Frontal cortex (tissue), 3 donors: ENCODE measurements at regions not wholly inside any gene's neighbourhood (a gene's known extent, or its start where the extent isn't known, plus 50 kb on each side); places are given as distances from the start of the nearest gene placed in this dataset.
"Not testable (repeated sequence)": the region's sequence is repeated elsewhere in the genome, so short reads cannot be mapped to it uniquely, and the experiment has no call there.

Source experiments
- DNase-seq, 2 donors: peaks; one replicate each; pipeline ENCODE4 v3.0.0; 2012; ENCODE audit warnings: low spot score in 2 of 2
- FAIRE-seq: peaks from 2 replicates; lab custom pipeline; 2012; peaks lifted over from hg19 to GRCh38; lab: Jason Lieb, UNC
- donor health status: control.
- donor health status: control.
- donor health status: control.

DNA sequence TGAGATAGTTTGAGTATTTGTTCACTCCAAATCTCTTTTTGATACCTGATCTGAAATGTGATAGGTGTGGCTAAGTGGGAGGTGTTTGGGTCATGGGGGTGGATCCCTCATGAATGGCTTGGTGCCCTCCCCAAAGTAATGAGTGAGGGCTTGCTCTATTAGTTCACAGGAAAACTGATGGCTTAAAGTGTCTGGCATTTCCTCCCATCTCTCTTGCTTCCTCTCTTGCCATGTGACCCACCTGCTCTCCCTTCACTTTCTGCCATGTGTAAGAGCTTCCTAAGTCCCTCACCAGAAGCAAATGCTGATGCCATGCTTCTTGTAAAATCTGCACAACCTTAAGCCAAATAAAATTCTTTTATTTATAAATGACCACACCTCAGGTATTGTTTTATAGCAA lies 61.1 kb downstream of the MAD2L1 start:
- FAIRE-seq, result no peak
- DNase-seq, result no peak

DNA sequence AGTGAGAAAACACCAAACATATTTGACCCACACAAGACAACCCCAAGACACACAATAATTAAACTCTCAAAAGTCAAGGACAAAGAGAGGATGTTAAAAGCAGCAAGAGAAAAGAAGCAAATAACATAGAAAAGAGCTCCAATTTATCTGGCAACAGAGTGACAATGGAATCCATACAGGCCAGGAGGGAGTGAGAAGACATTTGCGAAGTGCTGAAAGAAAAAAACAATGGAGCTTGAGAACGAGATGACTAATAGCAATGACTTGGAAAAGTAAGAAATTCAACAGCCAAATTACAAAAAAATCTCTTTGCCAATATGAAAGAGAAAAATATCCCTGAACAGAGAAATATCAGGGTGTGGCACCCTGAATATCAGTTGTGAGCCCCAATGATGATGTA lies 61.6 kb downstream of the MAD2L1 start:
- DNase-seq, result no peak

DNA sequence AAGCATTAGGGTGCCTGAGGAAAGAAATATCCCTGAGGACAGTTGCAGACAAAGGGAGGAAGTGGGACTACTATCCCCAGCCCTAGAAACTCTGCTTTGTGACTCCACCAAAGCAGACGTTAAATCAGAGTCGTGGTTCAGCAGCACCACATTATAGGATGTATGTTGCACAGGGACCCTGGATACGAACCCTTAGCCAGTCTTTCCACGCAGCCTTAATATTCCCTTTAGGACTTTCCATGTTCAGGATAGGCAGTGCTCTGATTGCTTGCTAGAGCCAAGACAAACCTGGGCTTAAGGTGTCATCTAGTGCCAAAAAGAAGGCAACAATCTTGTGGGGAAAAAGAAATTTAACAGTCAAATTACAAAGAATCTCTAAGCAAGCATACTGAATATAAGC lies 62.6 kb downstream of the MAD2L1 start:
- DNase-seq (no peak), FAIRE-seq (no peak)

More for the DNA sequence above, 61.6 kb downstream of the MAD2L1 start:
- no peak for FAIRE-seq

- FAIRE-seq, result no peak
- DNase-seq, result no peak
Observed at GRCh38 chr4:120003193-120003592, 63.5 kb downstream of the MAD2L1 start.

DNA sequence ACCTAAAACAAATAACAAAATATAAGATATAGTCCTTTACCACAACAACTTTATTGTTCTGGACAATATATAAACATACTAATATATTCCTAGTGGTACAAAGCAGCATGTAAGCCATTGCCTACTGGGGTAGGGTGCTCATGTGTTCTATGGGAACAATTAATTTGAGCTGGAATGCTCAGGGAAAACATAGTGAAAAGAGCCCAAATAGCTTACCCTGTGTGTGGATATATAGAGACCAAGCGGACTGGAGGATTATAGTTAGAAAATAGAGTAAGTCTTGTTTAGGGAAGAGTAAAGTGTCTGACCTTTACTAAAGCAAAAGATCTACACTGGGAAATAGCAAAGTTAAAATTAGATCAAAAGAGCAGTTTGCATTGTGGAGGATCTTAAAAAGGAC lies 64.8 kb downstream of the MAD2L1 start:
- FAIRE-seq (no peak), DNase-seq (no peak)

DNA sequence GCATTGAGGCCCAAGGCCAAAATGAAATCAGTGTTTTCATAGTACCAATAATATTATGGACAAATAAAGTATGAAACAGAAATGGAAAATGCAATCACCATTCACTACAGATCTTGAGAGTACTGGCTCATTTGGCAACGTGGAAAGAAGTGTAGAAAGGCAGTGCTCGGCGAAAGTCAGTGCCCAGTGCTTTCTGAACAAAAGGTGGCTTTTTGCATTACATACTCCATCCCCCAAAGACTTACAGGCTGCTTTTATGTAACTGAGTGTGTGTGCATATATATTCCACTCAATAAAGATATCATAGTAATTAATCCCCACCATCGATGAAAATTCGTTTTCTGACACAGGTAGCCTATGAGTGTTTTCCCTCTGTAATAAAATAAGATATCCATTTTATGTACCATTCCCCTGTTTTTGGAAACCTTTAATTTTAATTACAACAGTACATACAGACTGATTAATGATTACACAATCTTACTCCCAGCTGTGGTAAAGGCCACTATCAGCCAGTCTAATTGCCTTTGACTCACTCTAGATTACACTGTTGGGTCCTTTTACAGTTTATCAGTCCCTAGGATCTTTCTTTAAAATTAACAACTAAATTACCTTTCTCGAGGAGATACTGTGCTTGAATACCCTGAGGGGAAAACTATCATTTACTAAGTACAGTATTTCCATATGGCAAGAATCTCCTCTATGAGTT lies 65.9 kb downstream of the MAD2L1 start:
- DNase-seq (no peak), FAIRE-seq (no peak)

GRCh38 chr4:119996024-119996423 lies 70.6 kb downstream of the MAD2L1 start:
- DNase-seq, FAIRE-seq: not testable (repeated sequence)

GRCh38 chr4:119984996-119985395 lies 81.7 kb downstream of the MAD2L1 start:
- DNase-seq (no peak), FAIRE-seq (no peak)

DNA sequence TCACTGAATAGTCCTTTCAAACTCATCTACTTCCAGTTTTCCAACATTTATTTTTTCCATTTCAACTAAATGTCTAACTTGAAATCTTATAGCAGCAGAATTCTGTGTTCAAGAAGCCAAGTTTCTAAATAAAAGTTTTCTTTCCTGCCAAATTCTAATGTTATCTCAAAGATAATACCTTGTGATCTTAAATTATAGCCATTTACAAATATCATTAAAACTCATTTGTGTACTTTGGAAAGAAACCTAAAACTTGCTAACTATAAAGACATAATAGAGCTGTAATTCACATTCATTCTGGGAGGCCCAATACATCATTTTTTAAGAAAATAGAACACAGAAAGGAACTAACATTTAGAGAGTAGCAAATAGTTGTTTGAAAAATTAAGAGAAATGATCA lies 83.9 kb downstream of the MAD2L1 start:
- DNase-seq (no peak), FAIRE-seq (peak; percentile 33)

- no peak for FAIRE-seq
Observed at GRCh38 chr4:119980456-119980855, 86.2 kb downstream of the MAD2L1 start.

DNA sequence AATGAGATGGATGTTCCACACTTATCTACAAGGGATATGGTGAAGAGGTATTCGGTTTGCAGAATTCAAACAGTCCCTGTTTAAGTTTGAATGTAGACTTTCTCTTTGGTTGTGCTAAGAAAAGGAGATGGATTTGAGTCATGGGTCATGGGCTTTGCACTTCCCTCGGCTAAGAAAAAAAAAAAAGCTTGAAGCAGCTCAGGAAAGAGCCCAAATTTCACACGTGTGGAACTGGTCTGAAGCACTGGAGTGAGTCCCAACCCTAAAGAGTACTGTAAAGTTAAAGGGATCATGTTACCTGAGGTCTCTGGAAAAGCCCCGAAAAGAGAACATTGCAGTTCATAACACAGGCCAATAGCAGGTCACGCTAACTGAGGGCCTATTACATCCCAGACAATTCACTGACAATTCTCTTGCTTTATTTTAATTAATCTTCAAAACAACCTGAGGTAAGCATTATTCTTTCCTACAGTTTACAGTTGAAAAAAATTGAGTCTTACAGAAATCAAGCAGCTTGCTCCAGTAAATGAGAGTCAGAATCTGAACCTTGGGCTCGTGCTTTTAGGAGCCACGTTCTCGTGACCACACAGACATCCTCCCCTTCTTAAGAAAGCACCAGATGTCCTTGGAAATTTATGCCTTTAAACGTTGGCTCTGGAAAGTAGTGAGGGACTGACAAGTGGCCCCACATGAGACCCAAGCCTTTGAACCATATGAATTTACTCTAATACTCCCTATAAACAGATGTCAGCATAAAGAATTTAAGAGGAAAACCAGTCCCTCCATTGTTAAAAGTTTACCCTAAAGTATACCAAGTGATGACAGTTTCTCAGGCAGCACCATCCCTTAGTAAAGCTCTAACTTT lies 89.3 kb downstream of the MAD2L1 start:
- FAIRE-seq (no peak), DNase-seq (no peak)

More at GRCh38 chr4:119980456-119980855, 86.2 kb downstream of the MAD2L1 start:
- DNase-seq, result no peak

- FAIRE-seq, result no peak
- no peak for DNase-seq
Observed at GRCh38 chr4:119971431-119972084, 95.1 kb downstream of the MAD2L1 start.

- FAIRE-seq, result no peak
- no peak for DNase-seq
Observed at GRCh38 chr4:119962631-119963030, 104.0 kb downstream of the MAD2L1 start.

- peak; percentile 26 for FAIRE-seq
- DNase-seq, result no peak
Observed at GRCh38 chr4:119958983-119959382, 107.7 kb downstream of the MAD2L1 start.

- no peak for FAIRE-seq
- no peak for DNase-seq
Observed at GRCh38 chr4:119955256-119955655, 111.4 kb downstream of the MAD2L1 start.

DNA sequence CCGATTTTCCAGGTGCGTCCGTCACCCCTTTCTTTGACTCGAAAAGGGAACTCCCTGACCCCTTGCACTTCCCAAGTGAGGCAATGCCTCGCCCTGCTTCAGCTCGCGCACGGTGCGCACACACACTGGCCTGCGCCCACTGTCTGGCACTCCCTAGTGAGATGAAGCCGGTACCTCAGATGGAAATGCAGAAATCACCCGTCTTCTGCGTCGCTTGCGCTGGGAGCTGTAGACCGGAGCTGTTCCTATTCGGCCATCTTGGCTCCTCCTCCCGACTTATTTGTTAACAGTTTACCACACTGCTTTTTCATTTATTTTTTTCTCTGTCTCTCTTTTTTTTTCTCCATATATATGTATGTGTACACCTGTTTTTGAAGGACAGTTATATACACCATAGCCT lies 112.2 kb downstream of the MAD2L1 start:
- not testable (repeated sequence) for FAIRE-seq, DNase-seq

- DNase-seq (no peak), FAIRE-seq (no peak)
Observed at GRCh38 chr4:119946359-119946758, 120.3 kb downstream of the MAD2L1 start.

- DNase-seq (no peak), FAIRE-seq (no peak)
Observed at GRCh38 chr4:119942806-119943205, 123.8 kb downstream of the MAD2L1 start.

DNA sequence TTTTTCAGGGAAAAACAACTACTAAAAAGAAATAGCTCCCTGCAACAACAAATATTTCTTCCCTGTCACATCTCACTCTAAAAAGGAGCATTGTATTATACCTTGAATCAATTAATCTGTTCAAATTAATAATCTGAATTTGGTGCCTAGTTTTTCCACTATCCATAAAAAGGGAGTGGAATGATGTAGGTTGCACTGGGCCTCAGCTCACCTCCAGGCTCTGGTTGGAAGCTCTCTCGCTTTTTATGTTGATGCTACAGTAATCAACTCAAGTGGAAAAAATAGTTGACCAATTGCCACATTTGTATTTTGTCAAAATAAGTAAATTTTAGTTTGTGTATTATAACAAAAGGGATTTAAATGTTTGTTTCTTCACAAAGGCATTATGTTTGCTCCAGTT lies 126.1 kb downstream of the MAD2L1 start:
- no peak for FAIRE-seq
- DNase-seq, result no peak

GRCh38 chr4:119939071-119939995 lies 127.3 kb downstream of the MAD2L1 start:
- DNase-seq (no peak), FAIRE-seq (no peak)
